SK-N-MC (cell line): ENCODE measurements at regions not wholly inside any gene's neighbourhood (a gene's known extent, or its start where the extent isn't known, plus 50 kb on each side); places are given as distances from the start of the nearest gene placed in this dataset.

Source experiments
- EZH2 ChIP-seq: fragments of 200-600 bp; sonication (generic); IDR thresholded peaks from one replicate; pipeline ENCODE4 v1.6.1; 2017; ENCODE audit warnings: antibody characterized with exemption
- FOXP2 ChIP-seq: optimal IDR thresholded peaks from 2 replicates; pipeline ENCODE3; 2011; ENCODE audit warnings: mild to moderate bottlenecking, moderate library complexity; ENCODE audit not compliant: insufficient read depth; ENCODE audit errors: extremely low read length, control extremely low read depth
- POLR2AphosphoS5 ChIP-seq: IDR thresholded peaks from 2 replicates; pipeline ENCODE4 v1.6.1; 2012; ENCODE audit warnings: mild to moderate bottlenecking, low read depth, low read length, borderline replicate concordance

DNA sequence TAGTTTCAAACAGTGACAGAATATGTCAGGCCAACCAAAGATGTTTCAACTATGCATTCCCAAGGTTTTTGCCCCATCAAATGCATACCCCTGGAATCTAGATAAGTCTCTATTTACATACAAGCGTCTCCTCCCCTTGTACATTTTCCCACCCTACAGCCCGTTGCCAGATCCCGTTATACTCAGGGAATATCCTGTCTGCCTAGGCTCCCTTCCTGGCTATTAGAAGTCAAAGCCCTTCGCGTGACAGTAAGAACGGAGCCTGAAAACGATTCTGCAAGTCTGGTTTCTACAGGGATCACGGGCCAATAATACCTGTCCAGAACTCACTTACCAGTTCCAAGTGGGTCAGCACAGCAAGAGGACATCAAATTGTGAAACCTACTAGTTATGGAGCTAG, 134.8 kb downstream of the LACC1 start:
- TF ChIP-seq POLR2AphosphoS5 (no peak), EZH2 (no peak), FOXP2 (no peak)
